ENCODE measurements at regions not wholly inside any gene's neighbourhood (a gene's known extent, or its start where the extent isn't known, plus 50 kb on each side); places are given as distances from the start of the nearest gene placed in this dataset.

GRCh38 chr2:66815886-66816285 lies 381.0 kb downstream of the MEIS1 start:
- TF ChIP-seq, protein P1, sequence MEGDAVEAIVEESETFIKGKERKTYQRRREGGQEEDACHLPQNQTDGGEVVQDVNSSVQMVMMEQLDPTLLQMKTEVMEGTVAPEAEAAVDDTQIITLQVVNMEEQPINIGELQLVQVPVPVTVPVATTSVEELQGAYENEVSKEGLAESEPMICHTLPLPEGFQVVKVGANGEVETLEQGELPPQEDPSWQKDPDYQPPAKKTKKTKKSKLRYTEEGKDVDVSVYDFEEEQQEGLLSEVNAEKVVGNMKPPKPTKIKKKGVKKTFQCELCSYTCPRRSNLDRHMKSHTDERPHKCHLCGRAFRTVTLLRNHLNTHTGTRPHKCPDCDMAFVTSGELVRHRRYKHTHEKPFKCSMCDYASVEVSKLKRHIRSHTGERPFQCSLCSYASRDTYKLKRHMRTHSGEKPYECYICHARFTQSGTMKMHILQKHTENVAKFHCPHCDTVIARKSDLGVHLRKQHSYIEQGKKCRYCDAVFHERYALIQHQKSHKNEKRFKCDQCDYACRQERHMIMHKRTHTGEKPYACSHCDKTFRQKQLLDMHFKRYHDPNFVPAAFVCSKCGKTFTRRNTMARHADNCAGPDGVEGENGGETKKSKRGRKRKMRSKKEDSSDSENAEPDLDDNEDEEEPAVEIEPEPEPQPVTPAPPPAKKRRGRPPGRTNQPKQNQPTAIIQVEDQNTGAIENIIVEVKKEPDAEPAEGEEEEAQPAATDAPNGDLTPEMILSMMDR (IDR thresholded peaks at IDR 0.05), result no peak
- no peak for TF ChIP-seq POLR2A (IDR thresholded peaks at IDR 0.05)
